Astrocyte of the spinal cord (primary cell): ENCODE measurements at regions not wholly inside any gene's neighbourhood (a gene's known extent, or its start where the extent isn't known, plus 50 kb on each side); places are given as distances from the start of the nearest gene placed in this dataset.

ENCODE experiments used
- DNase-seq: peaks from one replicate; pipeline ENCODE4 v3.0.0; 2011; ENCODE audit warnings: low read depth, low spot score
- H3K4me3 ChIP-seq: 2 replicates; pipeline ENCODE4 v1.5.1; 2011; ENCODE audit warnings: low read depth, mild to moderate bottlenecking, low read length, moderate library complexity
- CTCF ChIP-seq: IDR thresholded peaks from 2 replicates; pipeline ENCODE4 v1.5.1; 2012; ENCODE audit warnings: low read depth, mild to moderate bottlenecking, low read length, inconsistent platforms
- in situ Hi-C: cut with HindIII; loops from 2 replicates; pipeline ENCODE4 v1.10.0; 2017; ENCODE audit warnings: low sequenced_read_pairs

- in situ Hi-C loops: no loop called here
- no peak for TF ChIP-seq CTCF
- DNase-seq: no peak
- H3K4me3 ChIP-seq: no peak overlapping the region
These were observed 98.8 kb downstream of the COX18 start for GRCh38 chr4:72970756-72971155.

GRCh38 chr4:72969976-72970375 lies 99.5 kb downstream of the COX18 start:
- TF ChIP-seq CTCF: no peak
- in situ Hi-C loops: no loop called here
- DNase-seq: peak; percentile 40

GRCh38 chr4:72966652-72967051 lies 102.9 kb downstream of the COX18 start:
- TF ChIP-seq CTCF: no peak
- no peak for DNase-seq
- in situ Hi-C loops: no loop called here
- H3K4me3 ChIP-seq: no peak overlapping the region

More at GRCh38 chr4:72969976-72970375, 99.5 kb downstream of the COX18 start:
- no peak overlapping the region for H3K4me3 ChIP-seq

GRCh38 chr4:72959411-72959810 lies 110.1 kb downstream of the COX18 start:
- in situ Hi-C loops: no loop called here
- TF ChIP-seq CTCF: no peak
- DNase-seq: no peak
- H3K4me3 ChIP-seq: no peak overlapping the region

- TF ChIP-seq CTCF: no peak
- no peak overlapping the region for H3K4me3 ChIP-seq
- in situ Hi-C loops: no loop called here
- DNase-seq: peak; percentile 66
These were observed 114.7 kb downstream of the COX18 start for GRCh38 chr4:72954811-72955210.

- in situ Hi-C loops: no loop called here
- no peak for DNase-seq
- no peak overlapping the region for H3K4me3 ChIP-seq
- TF ChIP-seq CTCF: no peak
These were observed 115.9 kb downstream of the COX18 start for GRCh38 chr4:72953571-72953970.

GRCh38 chr4:72951628-72952027 lies 117.9 kb downstream of the COX18 start:
- no peak overlapping the region for H3K4me3 ChIP-seq
- TF ChIP-seq CTCF: no peak
- peak; percentile 27 for DNase-seq
- in situ Hi-C loops: no loop called here
